C4-2B (cell line): ENCODE measurements at regions not wholly inside any gene's neighbourhood (a gene's known extent, or its start where the extent isn't known, plus 50 kb on each side); places are given as distances from the start of the nearest gene placed in this dataset.

ENCODE experiments used
- H3K27ac ChIP-seq: fragments of 450-650 bp; 2 replicates; pipeline ENCODE4 v1.5.1; 2017
- CTCF ChIP-seq: fragments of 450-650 bp; conservative IDR thresholded peaks from 2 replicates; pipeline ENCODE4 v1.5.1; 2017; ENCODE audit warnings: mild to moderate bottlenecking
- ZFX ChIP-seq: fragments of 450-650 bp; IDR thresholded peaks from 2 replicates; pipeline ENCODE4 v1.6.1; 2017

GRCh38 chr3:102307442-102307841 is 127.4 kb upstream of the ZPLD1 start:
- TF ChIP-seq ZFX (no peak), CTCF (no peak)
- H3K27ac ChIP-seq = no peak overlapping the region

- H3K27ac ChIP-seq = no peak overlapping the region
- TF ChIP-seq CTCF (no peak), ZFX (no peak)
Observed at GRCh38 chr3:102329066-102329465, 105.7 kb upstream of the ZPLD1 start.

- H3K27ac ChIP-seq = no peak overlapping the region
- no peak for TF ChIP-seq CTCF
- TF ChIP-seq ZFX = no peak
Observed at GRCh38 chr3:102329561-102329960, 105.3 kb upstream of the ZPLD1 start.

GRCh38 chr3:102332205-102332604 is 102.6 kb upstream of the ZPLD1 start:
- H3K27ac ChIP-seq = no peak overlapping the region
- TF ChIP-seq ZFX (no peak), CTCF (no peak)

GRCh38 chr3:102332934-102333333 is 101.9 kb upstream of the ZPLD1 start:
- no peak overlapping the region for H3K27ac ChIP-seq
- TF ChIP-seq CTCF (no peak), ZFX (no peak)

GRCh38 chr3:102336130-102336529 is 98.7 kb upstream of the ZPLD1 start:
- TF ChIP-seq CTCF (no peak), ZFX (no peak)
- H3K27ac ChIP-seq = no peak overlapping the region

- TF ChIP-seq CTCF (no peak), ZFX (no peak)
- no peak overlapping the region for H3K27ac ChIP-seq
Observed at GRCh38 chr3:102339671-102340070, 95.1 kb upstream of the ZPLD1 start.
